GM12865 (cell line): ENCODE measurements at regions not wholly inside any gene's neighbourhood (a gene's known extent, or its start where the extent isn't known, plus 50 kb on each side); places are given as distances from the start of the nearest gene placed in this dataset.

Experiments used
- DNase-seq: peaks from one replicate; pipeline ENCODE4 v3.0.0; 2010; ENCODE audit warnings: low read depth
- H3K4me3 ChIP-seq: 2 replicates; pipeline ENCODE4 v1.5.1; 2011; ENCODE audit warnings: mild to moderate bottlenecking, low read depth, low read length, control low read depth
- TF ChIP-seq, protein P1 (sequence below): IDR thresholded peaks from 2 replicates; pipeline ENCODE4 v1.5.1; 2011; ENCODE audit warnings: low read length, control low read depth, low read depth, inconsistent platforms; ENCODE audit not compliant: insufficient read depth; ENCODE audit errors: missing control alignments

- no peak for DNase-seq
- TF ChIP-seq, protein P1, sequence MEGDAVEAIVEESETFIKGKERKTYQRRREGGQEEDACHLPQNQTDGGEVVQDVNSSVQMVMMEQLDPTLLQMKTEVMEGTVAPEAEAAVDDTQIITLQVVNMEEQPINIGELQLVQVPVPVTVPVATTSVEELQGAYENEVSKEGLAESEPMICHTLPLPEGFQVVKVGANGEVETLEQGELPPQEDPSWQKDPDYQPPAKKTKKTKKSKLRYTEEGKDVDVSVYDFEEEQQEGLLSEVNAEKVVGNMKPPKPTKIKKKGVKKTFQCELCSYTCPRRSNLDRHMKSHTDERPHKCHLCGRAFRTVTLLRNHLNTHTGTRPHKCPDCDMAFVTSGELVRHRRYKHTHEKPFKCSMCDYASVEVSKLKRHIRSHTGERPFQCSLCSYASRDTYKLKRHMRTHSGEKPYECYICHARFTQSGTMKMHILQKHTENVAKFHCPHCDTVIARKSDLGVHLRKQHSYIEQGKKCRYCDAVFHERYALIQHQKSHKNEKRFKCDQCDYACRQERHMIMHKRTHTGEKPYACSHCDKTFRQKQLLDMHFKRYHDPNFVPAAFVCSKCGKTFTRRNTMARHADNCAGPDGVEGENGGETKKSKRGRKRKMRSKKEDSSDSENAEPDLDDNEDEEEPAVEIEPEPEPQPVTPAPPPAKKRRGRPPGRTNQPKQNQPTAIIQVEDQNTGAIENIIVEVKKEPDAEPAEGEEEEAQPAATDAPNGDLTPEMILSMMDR: no peak
- no peak overlapping the region for H3K4me3 ChIP-seq
Observed at GRCh38 chr3:64456674-64457073, 231.1 kb downstream of the ADAMTS9 start.

- no peak overlapping the region for H3K4me3 ChIP-seq
- TF ChIP-seq, protein P1: no peak
- no peak for DNase-seq
Observed at GRCh38 chr3:64455351-64455750, 230.1 kb upstream of the PRICKLE2 start.

DNA sequence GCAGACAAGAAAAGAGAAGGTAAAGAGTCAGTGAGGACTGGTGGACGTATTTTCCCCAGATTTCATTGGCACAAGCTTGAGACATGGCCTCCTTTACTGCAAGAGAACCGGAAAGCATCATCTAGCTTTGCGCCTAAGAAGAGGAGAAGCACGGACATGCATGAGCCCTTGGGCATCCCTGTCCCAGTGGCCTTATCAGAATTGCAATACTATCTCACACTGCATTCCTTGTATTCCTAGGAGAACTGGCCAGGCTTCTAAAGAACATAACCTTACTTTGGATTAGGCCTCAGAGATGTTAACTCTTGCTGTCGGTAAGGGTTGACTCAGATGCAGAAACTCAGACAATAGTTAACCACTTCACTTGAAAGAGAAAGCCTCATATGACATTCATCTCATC is 229.5 kb upstream of the PRICKLE2 start:
- TF ChIP-seq, protein P1: no peak
- no peak overlapping the region for H3K4me3 ChIP-seq
- no peak for DNase-seq

DNA sequence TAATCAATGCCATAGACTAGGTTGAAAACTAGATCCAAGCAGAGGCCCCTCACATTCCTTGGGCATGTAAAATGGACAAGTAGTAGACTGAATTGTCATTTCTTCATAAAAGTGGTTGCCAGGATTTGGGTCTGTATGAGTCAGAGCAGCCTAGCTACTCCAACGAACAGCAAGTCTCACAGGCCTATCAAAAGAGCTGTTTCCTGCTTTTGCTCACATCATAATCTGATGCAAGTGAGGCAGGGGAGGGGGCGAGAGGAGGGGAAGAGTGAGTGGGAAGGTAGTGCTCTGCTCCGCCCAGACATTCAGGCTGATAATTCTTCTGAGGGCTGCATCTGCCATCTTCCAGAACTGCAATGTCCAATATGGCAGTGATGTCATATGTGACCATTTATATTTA is 228.9 kb upstream of the PRICKLE2 start:
- H3K4me3 ChIP-seq: no peak overlapping the region
- DNase-seq: no peak
- TF ChIP-seq, protein P1: no peak

- TF ChIP-seq, protein P1: no peak
- H3K4me3 ChIP-seq: no peak overlapping the region
- no peak for DNase-seq
Observed at GRCh38 chr3:64451283-64452012, 226.2 kb upstream of the PRICKLE2 start.

DNA sequence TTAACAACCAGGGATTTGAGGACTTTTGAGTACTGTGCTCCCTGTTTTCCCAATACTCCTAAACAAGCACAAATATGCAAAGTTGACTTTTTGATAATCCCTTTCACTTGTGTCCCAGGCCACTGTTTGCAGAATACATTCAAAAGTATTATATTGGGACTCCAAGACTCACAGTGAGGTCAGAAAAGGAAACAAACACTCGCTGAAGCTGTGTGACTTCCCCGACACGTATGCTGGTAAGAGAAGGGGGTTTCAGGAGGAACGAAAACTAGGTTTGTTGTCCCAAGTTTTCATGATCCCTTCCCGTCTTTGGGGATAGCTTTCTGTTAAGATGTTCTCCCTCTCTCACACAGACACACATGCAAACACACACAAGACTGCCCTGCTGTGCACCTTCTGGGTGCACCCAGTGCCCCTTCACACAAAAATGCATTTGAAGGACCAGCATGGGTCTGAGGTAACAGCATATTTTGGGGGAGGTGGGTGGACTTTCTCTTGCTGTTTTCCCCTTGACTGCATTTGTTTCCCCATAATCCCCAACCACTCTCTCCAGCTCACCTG is 225.2 kb upstream of the PRICKLE2 start:
- H3K4me3 ChIP-seq: no peak overlapping the region
- TF ChIP-seq, protein P1: no peak
- peak; percentile 22 for DNase-seq

- TF ChIP-seq, protein P1: no peak
- DNase-seq: peak; percentile 59
- no peak overlapping the region for H3K4me3 ChIP-seq
Observed at GRCh38 chr3:64449026-64449425, 223.8 kb upstream of the PRICKLE2 start.
